Stomach (tissue), 8 donors: ENCODE measurements at regions not wholly inside any gene's neighbourhood (a gene's known extent, or its start where the extent isn't known, plus 50 kb on each side); places are given as distances from the start of the nearest gene placed in this dataset.

Experiments
- DNase-seq, 2 donors: peaks; one replicate each; pipeline versions ENCODE4 v3.0.0 to v3.0.0-alpha.2; 2013 to 2019
- H3K27ac ChIP-seq, 5 donors: fragments of 200-600 bp in 4 of 5; sonication (generic) in 4 of 5; one replicate each; pipeline ENCODE4 v1.5.1; 2013 to 2019; ENCODE audit warnings: mild to moderate bottlenecking in 1 of 5, moderate library complexity in 1 of 5
- H3K27me3 ChIP-seq, 3 donors: fragments of 200-600 bp; sonication (generic); one replicate each; pipeline ENCODE4 v1.5.1; 2017 to 2019; ENCODE audit warnings: mixed run types in 1 of 3
- H3K36me3 ChIP-seq, 4 donors: fragments of 200-600 bp; sonication (generic); 1 replicate in 3 of 4; 2 replicates in 1 of 4; pipeline ENCODE4 v1.5.1; 2016 to 2019
- H3K4me1 ChIP-seq, 4 donors: fragments of 200-600 bp; sonication (generic); one replicate each; pipeline ENCODE4 v1.5.1; 2016 to 2019
- H3K4me3 ChIP-seq, 4 donors: fragments of 200-600 bp; sonication (generic) in 3 of 4; one replicate each; pipeline ENCODE4 v1.5.1; 2016 to 2019; ENCODE audit warnings: mild to moderate bottlenecking in 1 of 4
- H3K9me3 ChIP-seq, 4 donors: fragments of 200-600 bp; sonication (generic); one replicate each; pipeline ENCODE4 v1.5.1; 2016 to 2019
- EP300 ChIP-seq: sonication (generic); formaldehyde crosslinking; IDR thresholded peaks from one replicate; pipeline ENCODE4 v1.6.1; 2017; ENCODE audit warnings: antibody characterized with exemption
- POLR2A ChIP-seq, 4 donors: fragments of 450-650 bp; IDR thresholded peaks; one replicate each; pipeline ENCODE4 v1.6.1; 2016; ENCODE audit warnings: antibody characterized with exemption in 4 of 4, control low read depth in 2 of 4, mild to moderate bottlenecking in 1 of 4, moderate library complexity in 1 of 4
- POLR2AphosphoS5 ChIP-seq, 3 donors: sonication (generic); formaldehyde crosslinking; IDR thresholded peaks; one replicate each; pipeline ENCODE4 v1.6.1; 2016; ENCODE audit warnings: antibody characterized with exemption in 3 of 3
- WGBS, 5 donors: extraction: QIAGEN DNeasy Blood & Tissue Kit in 3 of 5; methylation state at CpG; one replicate each; pipeline versions ENCODE4 v1.1.5 to v1.1.7; 2013 to 2018; 5-methylcytosine and 5-hydroxymethylcytosine counted together
- intact Hi-C: fragments of 100-400 bp; cut with DNase I; formaldehyde crosslinking; loops from one replicate; pipeline ENCODE4 v1.15.1; 2023; ENCODE audit warnings: low total_unique reads
- TF ChIP-seq, protein P1 (sequence below), 7 experiments: fragments of 450-650 bp in 4 of 7; fragments of 200-600 bp in 3 of 7; sonication (generic) in 3 of 7; IDR thresholded peaks; one replicate each; pipeline ENCODE4 v1.5.1; 2016 to 2019; ENCODE audit warnings: antibody characterized with exemption in 7 of 7, control low read depth in 2 of 7, mild to moderate bottlenecking in 1 of 7
- donor health status: healthy with polysubstance abuse.
- donor health status: Bipolar disorder and iron deficiency.
- donor health status: healthy.

GRCh38 chr12:62162214-62162613 lies 98.0 kb upstream of the USP15 start:
- no peaks in the 10 kb centered on the region for H3K27me3 ChIP-seq
- WGBS, 5 donors: 67 to 83% (median 70%) methylated on average over 2 of the region's 2 CpGs
- TF ChIP-seq POLR2AphosphoS5 (IDR thresholded peaks at IDR 0.05) (no peak), EP300 (no peak), POLR2A (IDR thresholded peaks at IDR 0.05) (no peak)
- TF ChIP-seq, protein P1, sequence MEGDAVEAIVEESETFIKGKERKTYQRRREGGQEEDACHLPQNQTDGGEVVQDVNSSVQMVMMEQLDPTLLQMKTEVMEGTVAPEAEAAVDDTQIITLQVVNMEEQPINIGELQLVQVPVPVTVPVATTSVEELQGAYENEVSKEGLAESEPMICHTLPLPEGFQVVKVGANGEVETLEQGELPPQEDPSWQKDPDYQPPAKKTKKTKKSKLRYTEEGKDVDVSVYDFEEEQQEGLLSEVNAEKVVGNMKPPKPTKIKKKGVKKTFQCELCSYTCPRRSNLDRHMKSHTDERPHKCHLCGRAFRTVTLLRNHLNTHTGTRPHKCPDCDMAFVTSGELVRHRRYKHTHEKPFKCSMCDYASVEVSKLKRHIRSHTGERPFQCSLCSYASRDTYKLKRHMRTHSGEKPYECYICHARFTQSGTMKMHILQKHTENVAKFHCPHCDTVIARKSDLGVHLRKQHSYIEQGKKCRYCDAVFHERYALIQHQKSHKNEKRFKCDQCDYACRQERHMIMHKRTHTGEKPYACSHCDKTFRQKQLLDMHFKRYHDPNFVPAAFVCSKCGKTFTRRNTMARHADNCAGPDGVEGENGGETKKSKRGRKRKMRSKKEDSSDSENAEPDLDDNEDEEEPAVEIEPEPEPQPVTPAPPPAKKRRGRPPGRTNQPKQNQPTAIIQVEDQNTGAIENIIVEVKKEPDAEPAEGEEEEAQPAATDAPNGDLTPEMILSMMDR (IDR thresholded peaks at IDR 0.05): no peak
- H3K4me3 ChIP-seq: no peak overlapping the region
- intact Hi-C loops: no loop called here
- DNase-seq: no peak
- no peaks in the 10 kb centered on the region for H3K9me3 ChIP-seq
- no peak overlapping the region for H3K27ac ChIP-seq
- no peaks in the 10 kb centered on the region for H3K36me3 ChIP-seq
- no peaks in the 10 kb centered on the region for H3K4me1 ChIP-seq

GRCh38 chr12:62163368-62163767 lies 96.8 kb upstream of the USP15 start:
- Histone ChIP-seq H3K27ac (no peak overlapping the region), H3K9me3 (no peaks in the 10 kb centered on the region), H3K27me3 (no peaks in the 10 kb centered on the region), H3K4me1 (no peaks in the 10 kb centered on the region), H3K4me3 (no peak overlapping the region), H3K36me3 (no peaks in the 10 kb centered on the region)
- WGBS, 5 donors: 67 to 91% (median 71%) methylated on average over 1 of the region's 1 CpG
- intact Hi-C loops: no loop called here
- DNase-seq: no peak
- TF ChIP-seq EP300: no peak
- TF ChIP-seq, protein P1 (IDR thresholded peaks at IDR 0.05): no peak

DNA sequence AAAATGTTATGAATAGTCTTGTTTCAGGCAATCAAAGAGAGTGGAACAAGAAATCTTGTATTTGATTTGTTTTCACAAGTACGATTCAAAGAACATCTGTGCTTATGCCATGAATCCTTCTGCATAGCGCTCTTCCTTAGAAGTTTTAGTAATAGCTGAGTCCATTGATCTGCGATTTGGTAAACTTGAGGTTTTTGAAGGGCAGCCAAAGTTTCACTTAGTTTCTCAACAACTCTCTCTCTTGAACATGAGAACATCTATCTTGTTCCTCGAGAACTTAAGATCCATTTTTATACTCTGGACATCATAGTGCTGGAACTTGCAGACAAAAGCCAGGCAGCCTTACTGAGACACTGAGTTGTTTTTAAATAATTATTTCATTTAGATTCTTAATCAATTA lies 96.2 kb upstream of the USP15 start:
- Histone ChIP-seq H3K4me1 (no peaks in the 10 kb centered on the region), H3K9me3 (no peaks in the 10 kb centered on the region), H3K4me3 (no peak overlapping the region), H3K27ac (no peak overlapping the region), H3K36me3 (no peaks in the 10 kb centered on the region), H3K27me3 (no peaks in the 10 kb centered on the region)
- intact Hi-C loops: no loop called here
- TF ChIP-seq EP300: no peak
- TF ChIP-seq, protein P1 (IDR thresholded peaks at IDR 0.05): no peak
- no peak for TF ChIP-seq POLR2A (IDR thresholded peaks at IDR 0.05)
- TF ChIP-seq POLR2AphosphoS5 (IDR thresholded peaks at IDR 0.05): no peak
- peak in 1 of 2 donors; percentile 7 for DNase-seq
- 45 to 81% (median 71%) methylated on average over 4 of the region's 4 CpGs for WGBS, 5 donors

DNA sequence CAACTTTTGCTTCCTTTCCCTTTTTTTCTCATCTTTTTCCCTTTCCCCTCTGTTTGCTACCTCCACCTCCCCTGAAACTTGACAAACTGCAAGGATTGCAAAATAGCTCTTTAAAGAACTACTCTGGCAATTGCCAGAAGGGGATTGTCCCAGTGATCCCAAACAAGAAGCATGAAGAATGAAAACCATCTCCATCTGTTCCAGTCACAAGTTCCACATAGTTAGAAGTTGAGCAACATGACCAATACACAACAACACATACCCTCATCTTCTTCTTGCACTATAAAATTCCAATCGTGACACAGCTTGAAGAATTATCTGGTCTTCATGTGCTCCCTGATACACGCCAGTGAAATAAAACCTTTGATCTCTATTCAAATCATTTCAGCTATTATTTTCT lies 93.7 kb upstream of the USP15 start:
- Histone ChIP-seq H3K27ac (no peak overlapping the region), H3K9me3 (no peaks in the 10 kb centered on the region), H3K4me3 (no peak overlapping the region), H3K4me1 (no peaks in the 10 kb centered on the region), H3K36me3 (no peaks in the 10 kb centered on the region), H3K27me3 (no peaks in the 10 kb centered on the region)
- intact Hi-C loops: no loop called here
- no peak for DNase-seq
- 63 to 79% (median 77%) methylated on average over 2 of the region's 2 CpGs for WGBS, 5 donors
- TF ChIP-seq POLR2AphosphoS5 (IDR thresholded peaks at IDR 0.05) (no peak), POLR2A (IDR thresholded peaks at IDR 0.05) (no peak)
- TF ChIP-seq, protein P1 (IDR thresholded peaks at IDR 0.05): no peak

DNA sequence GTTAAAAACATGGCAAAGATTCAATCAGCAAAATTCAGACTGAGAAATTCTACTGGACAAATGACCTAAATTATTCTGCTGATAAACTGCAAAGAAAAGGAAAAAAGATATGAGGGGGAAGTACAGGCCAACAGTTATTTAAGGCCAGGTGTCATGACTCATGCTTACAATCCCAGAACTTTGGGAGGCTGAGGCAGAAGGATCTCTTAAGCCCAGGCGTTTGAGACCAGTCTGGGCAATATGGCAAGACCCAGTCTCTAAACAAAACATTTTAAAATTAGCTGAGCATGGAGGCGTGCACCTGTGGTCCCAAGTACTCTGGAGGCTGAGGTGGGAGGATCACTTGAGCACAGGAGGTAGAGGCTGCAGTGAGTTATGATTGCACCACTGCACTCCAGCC lies 91.8 kb upstream of the USP15 start:
- DNase-seq: no peak
- WGBS, 5 donors: 66 to 87% (median 73%) methylated on average over 2 of the region's 2 CpGs
- no peak overlapping the region for H3K27ac ChIP-seq
- TF ChIP-seq EP300: no peak
- no peak for TF ChIP-seq POLR2A (IDR thresholded peaks at IDR 0.05)
- TF ChIP-seq, protein P1 (IDR thresholded peaks at IDR 0.05): no peak
- no peak for TF ChIP-seq POLR2AphosphoS5 (IDR thresholded peaks at IDR 0.05)
- H3K4me1 ChIP-seq: no peaks in the 10 kb centered on the region
- H3K27me3 ChIP-seq: no peaks in the 10 kb centered on the region
- intact Hi-C loops: no loop called here
- H3K36me3 ChIP-seq: no peaks in the 10 kb centered on the region
- no peaks in the 10 kb centered on the region for H3K9me3 ChIP-seq
- H3K4me3 ChIP-seq: no peak overlapping the region
